ENCODE measurements at regions not wholly inside any gene's neighbourhood (a gene's known extent, or its start where the extent isn't known, plus 50 kb on each side); places are given as distances from the start of the nearest gene placed in this dataset.

DNA sequence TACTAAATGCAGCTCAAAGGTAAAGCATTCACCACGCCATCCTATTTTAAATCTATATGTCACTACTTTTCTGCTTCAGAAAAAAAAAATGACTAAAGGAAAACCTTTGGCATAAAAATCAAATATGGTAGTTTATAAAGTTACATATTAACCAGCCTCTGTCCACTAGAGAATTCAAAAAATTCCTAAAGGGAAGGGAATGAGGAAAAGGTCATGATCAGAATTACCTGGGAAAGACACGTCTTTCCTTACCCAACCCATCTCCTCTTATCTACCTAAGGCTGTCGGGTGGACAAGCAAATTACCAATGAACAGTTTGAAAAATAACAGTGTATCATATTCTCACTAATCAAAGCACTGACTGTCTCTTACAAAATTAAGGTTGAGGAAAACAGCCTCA lies 100.7 kb upstream of the TMEM106B start (continued):
- TF ChIP-seq, protein P1, sequence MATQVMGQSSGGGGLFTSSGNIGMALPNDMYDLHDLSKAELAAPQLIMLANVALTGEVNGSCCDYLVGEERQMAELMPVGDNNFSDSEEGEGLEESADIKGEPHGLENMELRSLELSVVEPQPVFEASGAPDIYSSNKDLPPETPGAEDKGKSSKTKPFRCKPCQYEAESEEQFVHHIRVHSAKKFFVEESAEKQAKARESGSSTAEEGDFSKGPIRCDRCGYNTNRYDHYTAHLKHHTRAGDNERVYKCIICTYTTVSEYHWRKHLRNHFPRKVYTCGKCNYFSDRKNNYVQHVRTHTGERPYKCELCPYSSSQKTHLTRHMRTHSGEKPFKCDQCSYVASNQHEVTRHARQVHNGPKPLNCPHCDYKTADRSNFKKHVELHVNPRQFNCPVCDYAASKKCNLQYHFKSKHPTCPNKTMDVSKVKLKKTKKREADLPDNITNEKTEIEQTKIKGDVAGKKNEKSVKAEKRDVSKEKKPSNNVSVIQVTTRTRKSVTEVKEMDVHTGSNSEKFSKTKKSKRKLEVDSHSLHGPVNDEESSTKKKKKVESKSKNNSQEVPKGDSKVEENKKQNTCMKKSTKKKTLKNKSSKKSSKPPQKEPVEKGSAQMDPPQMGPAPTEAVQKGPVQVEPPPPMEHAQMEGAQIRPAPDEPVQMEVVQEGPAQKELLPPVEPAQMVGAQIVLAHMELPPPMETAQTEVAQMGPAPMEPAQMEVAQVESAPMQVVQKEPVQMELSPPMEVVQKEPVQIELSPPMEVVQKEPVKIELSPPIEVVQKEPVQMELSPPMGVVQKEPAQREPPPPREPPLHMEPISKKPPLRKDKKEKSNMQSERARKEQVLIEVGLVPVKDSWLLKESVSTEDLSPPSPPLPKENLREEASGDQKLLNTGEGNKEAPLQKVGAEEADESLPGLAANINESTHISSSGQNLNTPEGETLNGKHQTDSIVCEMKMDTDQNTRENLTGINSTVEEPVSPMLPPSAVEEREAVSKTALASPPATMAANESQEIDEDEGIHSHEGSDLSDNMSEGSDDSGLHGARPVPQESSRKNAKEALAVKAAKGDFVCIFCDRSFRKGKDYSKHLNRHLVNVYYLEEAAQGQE (IDR thresholded peaks at IDR 0.05), result no peak
- no peak for TF ChIP-seq TAF1 (conservative IDR thresholded peaks at IDR 0.05)
- no peak for TF ChIP-seq JUND (IDR thresholded peaks at IDR 0.05)
- TF ChIP-seq NR2F2 (IDR thresholded peaks at IDR 0.05), result no peak
- no peak for TF ChIP-seq HNF4G (IDR thresholded peaks at IDR 0.05)
- no peak for TF ChIP-seq EGR1 (IDR thresholded peaks at IDR 0.05; ENCODE audit: low read depth in 2 of 2)
- TF ChIP-seq SP1 (IDR thresholded peaks at IDR 0.05), result no peak
- no peak for TF ChIP-seq FOXA2 (IDR thresholded peaks at IDR 0.05)
- no peak for TF ChIP-seq RXRA (IDR thresholded peaks at IDR 0.05)
- TF ChIP-seq GABPA (IDR thresholded peaks at IDR 0.05 in 1 of 2, conservative IDR thresholded peaks at IDR 0.05 in 1 of 2), result no peak
- TF ChIP-seq, protein P2, sequence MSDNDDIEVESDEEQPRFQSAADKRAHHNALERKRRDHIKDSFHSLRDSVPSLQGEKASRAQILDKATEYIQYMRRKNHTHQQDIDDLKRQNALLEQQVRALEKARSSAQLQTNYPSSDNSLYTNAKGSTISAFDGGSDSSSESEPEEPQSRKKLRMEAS (IDR thresholded peaks at IDR 0.05), result no peak
- TF ChIP-seq, protein P3, sequence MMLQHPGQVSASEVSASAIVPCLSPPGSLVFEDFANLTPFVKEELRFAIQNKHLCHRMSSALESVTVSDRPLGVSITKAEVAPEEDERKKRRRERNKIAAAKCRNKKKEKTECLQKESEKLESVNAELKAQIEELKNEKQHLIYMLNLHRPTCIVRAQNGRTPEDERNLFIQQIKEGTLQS (IDR thresholded peaks at IDR 0.05), result no peak

DNA sequence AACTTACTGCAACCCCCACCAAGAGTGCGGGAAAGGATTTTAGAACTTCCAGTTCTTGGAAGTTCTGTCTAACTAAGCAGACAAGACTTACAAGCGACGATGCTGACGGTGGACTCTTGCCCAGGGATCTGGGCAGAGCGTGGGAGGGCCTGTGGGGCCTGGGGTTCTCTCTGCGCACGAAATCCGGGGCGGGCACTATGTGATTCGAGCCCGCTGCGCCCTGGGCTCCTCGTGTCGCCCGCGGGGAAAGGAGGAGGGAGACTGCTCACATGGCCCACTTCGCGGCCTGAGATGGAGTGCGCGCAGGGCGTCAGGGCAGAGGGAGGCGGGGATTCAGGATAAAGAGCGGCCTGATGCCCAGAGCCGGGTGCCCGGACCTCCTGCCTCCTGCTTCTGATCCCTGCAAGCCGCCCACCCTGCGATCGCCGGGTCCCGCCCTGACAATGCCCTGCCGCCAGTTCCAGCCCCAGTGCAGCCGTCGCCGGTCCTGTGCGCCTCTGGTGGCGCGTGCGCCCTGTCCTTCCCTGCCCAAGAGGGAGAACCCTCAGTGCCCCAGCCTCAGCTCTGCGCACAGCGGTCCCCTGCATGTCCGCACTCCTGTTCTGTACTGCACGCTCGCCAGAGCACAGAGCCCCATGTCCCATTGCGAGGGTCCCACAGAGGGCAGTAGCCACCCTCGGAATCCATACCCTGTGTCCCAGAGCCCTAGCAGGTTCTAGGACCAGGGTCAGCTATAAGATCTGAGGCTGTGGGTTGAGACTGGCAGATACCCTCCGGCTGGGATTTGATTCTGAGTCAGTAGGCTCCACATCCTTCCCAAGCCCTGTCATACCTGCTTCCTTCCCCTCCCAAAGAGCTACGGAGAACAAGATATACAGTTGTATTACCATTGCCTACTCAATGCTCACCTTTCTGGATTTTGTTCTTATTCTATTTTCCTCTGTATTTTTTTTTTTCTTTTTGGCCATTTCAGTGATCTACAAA lies 99.4 kb upstream of the TMEM106B start:
- H3K4me1 ChIP-seq (ENCODE audit: control insufficient read depth in 4 of 4, insufficient read depth in 4 of 4, low read length in 3 of 4), result no peaks in the 10 kb centered on the region
- TF ChIP-seq FOXA1 (IDR thresholded peaks at IDR 0.05) (no peak), RXRA (IDR thresholded peaks at IDR 0.05) (no peak), JUND (IDR thresholded peaks at IDR 0.05) (no peak), GABPA (IDR thresholded peaks at IDR 0.05 in 1 of 2, conservative IDR thresholded peaks at IDR 0.05 in 1 of 2) (no peak), RAD21 (IDR thresholded peaks at IDR 0.05) (no peak), HNF4A (conservative IDR thresholded peaks at IDR 0.05) (no peak)
- TF ChIP-seq, protein P4, sequence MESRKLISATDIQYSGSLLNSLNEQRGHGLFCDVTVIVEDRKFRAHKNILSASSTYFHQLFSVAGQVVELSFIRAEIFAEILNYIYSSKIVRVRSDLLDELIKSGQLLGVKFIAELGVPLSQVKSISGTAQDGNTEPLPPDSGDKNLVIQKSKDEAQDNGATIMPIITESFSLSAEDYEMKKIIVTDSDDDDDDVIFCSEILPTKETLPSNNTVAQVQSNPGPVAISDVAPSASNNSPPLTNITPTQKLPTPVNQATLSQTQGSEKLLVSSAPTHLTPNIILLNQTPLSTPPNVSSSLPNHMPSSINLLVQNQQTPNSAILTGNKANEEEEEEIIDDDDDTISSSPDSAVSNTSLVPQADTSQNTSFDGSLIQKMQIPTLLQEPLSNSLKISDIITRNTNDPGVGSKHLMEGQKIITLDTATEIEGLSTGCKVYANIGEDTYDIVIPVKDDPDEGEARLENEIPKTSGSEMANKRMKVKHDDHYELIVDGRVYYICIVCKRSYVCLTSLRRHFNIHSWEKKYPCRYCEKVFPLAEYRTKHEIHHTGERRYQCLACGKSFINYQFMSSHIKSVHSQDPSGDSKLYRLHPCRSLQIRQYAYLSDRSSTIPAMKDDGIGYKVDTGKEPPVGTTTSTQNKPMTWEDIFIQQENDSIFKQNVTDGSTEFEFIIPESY (IDR thresholded peaks at IDR 0.05), result no peak
- TF ChIP-seq, protein P2 (IDR thresholded peaks at IDR 0.05), result no peak
- H3K9ac ChIP-seq (ENCODE audit: low read depth in 1 of 2, low read length in 2 of 2), result no peak overlapping the region
- peaks cover 0 to 5% (median 1%) of the 10 kb centered on the region in 4 donors for H3K27me3 ChIP-seq (ENCODE audit: control insufficient read depth in 4 of 4, insufficient read depth in 4 of 4, low read length in 3 of 4)
- no peak for DNase-seq (ENCODE audit: low spot score)
- WGBS, result 10% methylated on average over 47 of the region's 47 CpGs
- H3K9me3 ChIP-seq (ENCODE audit: control insufficient read depth in 4 of 4, low read length in 3 of 4), result no peaks in the 10 kb centered on the region
- no peaks in the 10 kb centered on the region for H3K36me3 ChIP-seq (ENCODE audit: control insufficient read depth in 4 of 4, insufficient read depth in 3 of 4, low read depth in 1 of 4, low read length in 3 of 4)
- no peak overlapping the region for H3K27ac ChIP-seq (ENCODE audit: low read depth in 1 of 2, low read length in 2 of 2)
- H3K4me3 ChIP-seq (ENCODE audit: low read depth in 1 of 3, low read length in 3 of 3), result no peak overlapping the region

Measured in liver (tissue), 7 donors.